G401.6 (cell line): ENCODE measurements at regions not wholly inside any gene's neighbourhood (a gene's known extent, or its start where the extent isn't known, plus 50 kb on each side); places are given as distances from the start of the nearest gene placed in this dataset.

Source experiments
- FAIRE-seq: peaks from 2 replicates; lab custom pipeline; 2012; peaks lifted over from hg19 to GRCh38; lab: Jason Lieb, UNC

- no peak for FAIRE-seq
Observed at GRCh38 chr1:199109160-199109559, 470.3 kb downstream of the PTPRC start.

DNA sequence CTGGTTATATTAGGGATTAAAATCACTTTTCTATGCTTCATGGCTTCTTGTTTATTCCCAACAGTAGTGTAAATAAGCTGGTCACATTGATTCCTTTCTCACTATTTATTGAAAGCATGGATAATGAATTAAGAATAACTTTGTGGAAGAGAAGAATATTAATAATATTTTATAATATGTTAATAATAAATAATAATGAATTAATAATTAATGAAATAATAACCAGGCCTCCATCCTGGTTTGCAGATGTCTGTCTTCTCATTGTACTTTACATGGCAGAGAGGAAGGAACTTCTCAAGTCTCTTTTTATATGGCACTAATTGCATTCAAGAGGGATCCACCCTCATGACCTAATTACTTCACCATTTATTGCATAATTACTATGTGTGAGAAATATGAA is 473.5 kb downstream of the PTPRC start:
- no peak for FAIRE-seq

GRCh38 chr1:199113265-199113869 is 474.5 kb downstream of the PTPRC start:
- FAIRE-seq: no peak

DNA sequence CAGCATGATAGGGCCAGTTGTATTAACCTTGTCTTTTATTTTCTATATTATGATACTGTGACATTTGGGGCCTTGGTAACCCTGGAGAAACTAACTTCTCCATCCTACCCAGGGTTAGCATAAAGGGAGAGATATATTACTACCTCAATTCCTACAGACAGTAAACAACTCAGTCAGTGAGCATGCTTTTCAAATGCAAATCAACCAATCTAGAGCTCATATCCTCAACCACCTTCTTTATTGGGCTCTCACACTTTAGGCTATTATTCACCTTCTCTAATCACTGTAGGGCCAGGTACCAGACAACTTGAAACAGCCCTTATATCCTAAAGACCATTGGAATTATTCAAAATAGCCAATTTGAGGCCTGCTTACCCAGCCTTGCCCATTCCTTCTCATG is 477.6 kb downstream of the PTPRC start:
- no peak for FAIRE-seq

DNA sequence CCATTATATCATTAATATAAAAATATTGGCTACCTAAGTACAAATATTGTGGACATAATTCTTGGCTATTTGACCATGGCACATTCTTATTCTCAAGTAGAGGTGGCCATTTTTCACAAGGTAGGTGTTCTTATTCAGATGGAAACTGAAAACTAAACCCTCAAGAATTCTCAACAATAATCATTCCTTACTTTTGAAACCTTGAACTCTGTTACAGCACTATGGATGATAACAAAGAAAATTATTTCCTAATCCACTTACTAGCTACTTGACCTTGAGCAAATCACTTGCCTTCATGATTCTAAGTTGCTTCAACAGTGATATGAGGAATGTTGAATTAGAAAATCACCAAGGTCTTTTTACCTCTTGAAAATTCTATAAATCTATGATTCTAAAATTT is 482.2 kb downstream of the PTPRC start:
- no peak for FAIRE-seq

DNA sequence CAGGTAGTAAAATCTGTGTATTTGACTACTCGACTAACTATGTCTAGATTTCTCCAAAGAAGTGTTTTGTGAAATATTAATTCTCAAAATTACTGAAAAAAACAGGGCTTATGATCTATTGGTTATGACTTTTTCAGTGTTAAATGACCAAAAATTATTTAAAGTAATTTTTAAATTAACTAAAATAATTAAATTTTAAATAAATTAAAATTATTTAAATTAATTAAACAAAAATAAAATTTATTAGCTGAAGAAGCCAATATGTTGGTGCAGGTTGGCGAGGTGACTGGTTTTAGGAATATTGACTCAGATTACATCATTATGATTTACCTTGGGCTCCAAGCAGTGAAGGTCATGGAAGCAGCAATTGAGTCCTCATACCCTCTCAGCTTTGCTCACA is 483.2 kb downstream of the PTPRC start:
- FAIRE-seq: no peak

DNA sequence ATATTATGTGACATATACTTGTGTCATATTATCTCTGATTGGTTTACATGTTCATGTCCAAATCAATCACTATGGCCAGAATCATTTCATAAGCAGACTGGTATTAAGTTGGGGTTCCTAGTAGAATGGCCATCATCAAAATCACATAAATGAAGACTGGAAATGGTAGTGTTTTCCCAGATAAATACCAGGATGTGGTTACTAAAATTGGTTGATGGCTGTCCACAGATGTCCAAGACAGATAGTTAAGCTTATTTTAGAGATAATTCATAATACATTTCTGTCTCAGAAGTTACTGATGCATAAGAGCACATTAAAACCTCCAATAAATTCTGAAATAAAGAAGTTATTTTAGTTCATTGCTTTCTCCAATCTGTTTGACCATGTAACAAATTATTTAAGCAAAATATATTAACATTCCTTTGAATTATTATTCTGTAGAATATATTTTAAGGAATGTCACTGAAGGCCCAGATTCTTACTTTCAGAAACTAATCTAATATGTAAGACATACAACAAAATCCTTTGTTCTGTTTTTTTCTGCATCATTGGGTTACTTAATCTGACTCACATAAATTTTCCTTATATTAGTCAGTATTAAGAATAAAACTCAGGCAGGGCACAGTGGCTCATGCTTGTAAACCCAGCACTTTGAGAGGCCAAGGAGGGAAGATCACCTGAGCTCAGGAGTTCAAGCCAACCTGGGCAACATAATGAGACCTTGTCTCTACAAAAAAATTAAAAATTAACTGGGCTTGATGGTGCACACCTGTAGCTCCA is 483.9 kb downstream of the PTPRC start:
- FAIRE-seq: no peak

GRCh38 chr1:199123615-199124014 is 484.8 kb downstream of the PTPRC start:
- no peak for FAIRE-seq

DNA sequence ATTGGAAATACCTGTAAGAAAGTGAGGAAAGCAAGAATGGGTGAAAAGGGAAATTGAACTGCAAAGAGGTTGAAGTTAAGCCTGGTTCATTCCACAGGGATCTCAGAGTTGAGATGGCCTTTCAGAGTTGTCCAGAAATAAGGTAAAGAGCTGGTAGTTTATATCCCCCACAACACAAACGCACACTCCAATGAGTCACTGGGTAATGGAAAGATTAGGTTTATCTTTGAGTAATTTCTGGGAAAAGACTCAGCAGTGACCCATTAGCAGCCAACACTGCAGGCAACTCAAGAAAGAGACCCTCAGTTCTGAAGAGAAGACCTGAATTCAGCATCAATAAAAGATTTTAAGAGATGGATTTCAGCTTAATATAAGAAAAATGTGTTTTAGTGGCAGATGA is 485.5 kb downstream of the PTPRC start:
- FAIRE-seq: no peak

DNA sequence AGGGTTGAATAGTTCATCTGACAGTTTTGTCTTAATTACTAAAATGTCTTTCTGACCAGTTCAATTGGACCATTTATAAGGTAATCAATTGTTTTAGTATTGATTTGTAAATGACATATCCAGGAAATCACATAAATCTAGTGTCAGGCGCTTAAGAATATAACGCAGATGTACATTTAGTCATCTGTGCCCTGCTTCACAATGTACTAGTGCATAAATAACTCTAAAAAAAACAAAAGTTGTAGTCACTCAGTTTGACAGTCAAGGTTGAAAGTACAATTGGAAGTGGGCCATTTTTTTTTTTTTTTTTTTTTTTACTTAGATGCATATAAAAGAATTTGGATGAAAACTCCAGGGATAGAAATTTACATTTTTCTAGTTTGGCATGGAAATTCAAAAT is 490.4 kb downstream of the PTPRC start:
- no peak for FAIRE-seq

GRCh38 chr1:199132006-199132405 is 493.2 kb downstream of the PTPRC start:
- no peak for FAIRE-seq

DNA sequence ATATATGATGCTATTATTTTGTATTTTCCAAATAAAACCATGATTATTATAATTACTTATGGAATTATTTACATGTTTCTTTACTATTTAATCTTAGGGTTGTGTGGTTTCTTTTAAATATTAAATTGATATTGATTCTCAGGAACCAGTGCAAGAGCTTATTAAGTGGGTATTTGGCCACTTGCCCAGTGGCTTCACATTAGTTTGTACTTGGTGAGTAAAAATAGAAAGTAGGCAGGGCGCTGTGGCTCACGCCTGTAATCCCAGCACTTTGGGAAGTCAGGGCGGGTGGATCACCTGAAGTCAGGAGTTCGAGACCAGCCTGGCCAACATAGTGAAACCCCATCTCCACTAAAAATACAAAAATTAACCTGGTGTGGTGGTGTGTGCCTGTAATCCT is 497.1 kb downstream of the PTPRC start:
- FAIRE-seq: no peak

DNA sequence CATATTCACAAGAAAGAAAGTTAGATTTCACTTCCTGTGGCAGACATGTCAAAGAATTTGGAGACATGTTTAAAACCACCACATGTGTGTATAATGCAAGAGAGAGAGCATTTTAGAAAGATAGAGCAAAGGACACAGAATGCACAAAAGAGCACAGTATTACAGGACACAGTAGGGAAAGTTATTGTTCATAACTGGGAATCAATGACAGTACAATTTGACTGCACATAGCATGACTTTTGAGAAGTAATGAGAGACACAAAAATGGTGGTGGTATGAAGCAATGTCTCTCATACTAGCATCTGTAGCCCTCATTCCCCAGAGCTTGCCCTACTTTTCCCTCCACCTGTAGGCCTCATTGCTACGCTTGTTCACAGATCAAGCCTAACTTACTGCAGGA is 499.2 kb downstream of the PTPRC start:
- no peak for FAIRE-seq

GRCh38 chr1:199149591-199149990 is 510.8 kb downstream of the PTPRC start:
- no peak for FAIRE-seq

- FAIRE-seq: no peak
Observed at GRCh38 chr1:199150756-199151155, 511.9 kb downstream of the PTPRC start.

GRCh38 chr1:199151634-199152425 is 513.0 kb downstream of the PTPRC start:
- no peak for FAIRE-seq

DNA sequence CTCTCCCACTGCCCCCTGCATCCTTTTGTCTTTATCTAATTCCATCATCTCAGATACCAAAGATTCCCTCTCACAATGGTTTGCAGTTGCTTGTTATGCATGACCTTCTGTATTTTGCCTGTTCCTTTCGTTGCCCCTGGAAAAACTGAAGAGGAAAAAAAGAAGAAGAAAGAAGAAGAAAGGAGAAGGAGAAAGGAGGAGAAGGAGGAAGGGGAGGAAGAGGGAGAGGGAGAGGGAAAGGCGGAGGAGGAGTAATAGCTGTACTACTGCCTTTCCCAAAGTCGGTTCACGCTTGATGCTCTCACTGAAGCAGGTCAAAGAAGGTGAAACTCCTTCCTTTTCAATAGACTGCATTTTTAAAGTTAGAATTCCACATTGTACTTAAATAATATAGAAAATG is 513.8 kb downstream of the PTPRC start:
- no peak for FAIRE-seq

GRCh38 chr1:199155166-199156019 is 516.6 kb downstream of the PTPRC start:
- FAIRE-seq: no peak

GRCh38 chr1:199157494-199157893 is 518.7 kb downstream of the PTPRC start:
- no peak for FAIRE-seq

GRCh38 chr1:199160521-199161318 is 521.9 kb downstream of the PTPRC start:
- FAIRE-seq: no peak

DNA sequence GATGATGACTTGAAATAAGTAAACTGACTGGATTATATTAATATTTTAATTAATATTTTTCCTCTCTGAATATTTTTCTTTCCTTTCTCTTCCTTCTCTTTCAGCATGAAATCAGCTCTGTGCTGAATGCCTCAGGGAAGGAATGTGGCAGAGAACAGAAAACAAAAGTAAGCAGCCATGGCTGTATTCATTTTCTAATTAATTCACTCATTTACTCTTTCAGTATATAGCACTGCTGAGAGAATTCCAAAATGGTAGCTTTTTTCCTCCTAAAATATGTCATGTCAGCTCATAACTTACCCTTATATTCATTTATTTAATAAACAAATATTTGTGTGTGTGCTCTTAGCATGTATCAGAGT is 522.5 kb downstream of the PTPRC start:
- no peak for FAIRE-seq
